ENCODE measurements at regions not wholly inside any gene's neighbourhood (a gene's known extent, or its start where the extent isn't known, plus 50 kb on each side); places are given as distances from the start of the nearest gene placed in this dataset.

GRCh38 chr20:43804781-43805180 is 78.0 kb upstream of the GTSF1L start:
- no TSS peak for BruUV-seq (replicated peaks)
- intact Hi-C loops (cut with micrococcal nuclease; ENCODE audit: unreplicated experiment), result no loop called here
- ChIA-PET POLR2A (ENCODE audit: low non-redundant PET) (no interaction called here), CTCF (no interaction called here)
- Histone ChIP-seq H3K4me1 (ENCODE audit: insufficient read depth, low read length, poor library complexity, severe bottlenecking) (no peaks in the 10 kb centered on the region), H3K4me3 (ENCODE audit: low read depth, low read length, poor library complexity, severe bottlenecking) (no peak overlapping the region), H3K27me3 (replicated peaks; ENCODE audit: insufficient read depth, low read depth, low read length, poor library complexity) (no peaks in the 10 kb centered on the region), H3K27ac (ENCODE audit: low read depth, low read length, poor library complexity, severe bottlenecking) (no peak overlapping the region), H3K36me3 (ENCODE audit: insufficient read depth, low read length, poor library complexity, severe bottlenecking) (no peaks in the 10 kb centered on the region), H3K9me3 (ENCODE audit: low read depth, low read length, poor library complexity, severe bottlenecking) (peaks cover 19% of the 10 kb centered on the region)
- TF ChIP-seq CTCF (conservative IDR thresholded peaks at IDR 0.05; ENCODE audit: low read depth, low read length) (no peak), EZH2 (IDR thresholded peaks at IDR 0.05; ENCODE audit: borderline replicate concordance, low read depth, low read length, poor library complexity, severe bottlenecking) (no peak)
- no peak for DNase-seq (ENCODE audit: low spot score)

- Histone ChIP-seq H3K4me1 (ENCODE audit: insufficient read depth, low read length, poor library complexity, severe bottlenecking) (no peaks in the 10 kb centered on the region), H3K9me3 (ENCODE audit: low read depth, low read length, poor library complexity, severe bottlenecking) (peaks cover 6% of the 10 kb centered on the region), H3K36me3 (ENCODE audit: insufficient read depth, low read length, poor library complexity, severe bottlenecking) (no peaks in the 10 kb centered on the region), H3K27me3 (replicated peaks; ENCODE audit: insufficient read depth, low read depth, low read length, poor library complexity) (no peaks in the 10 kb centered on the region), H3K4me3 (ENCODE audit: low read depth, low read length, poor library complexity, severe bottlenecking) (no peak overlapping the region), H3K27ac (ENCODE audit: low read depth, low read length, poor library complexity, severe bottlenecking) (no peak overlapping the region)
- intact Hi-C loops (cut with micrococcal nuclease; ENCODE audit: unreplicated experiment), result no loop called here
- no peak for DNase-seq (ENCODE audit: low spot score)
- TF ChIP-seq CTCF (conservative IDR thresholded peaks at IDR 0.05; ENCODE audit: low read depth, low read length) (no peak), EZH2 (IDR thresholded peaks at IDR 0.05; ENCODE audit: borderline replicate concordance, low read depth, low read length, poor library complexity, severe bottlenecking) (no peak)
- ChIA-PET CTCF (no interaction called here), POLR2A (ENCODE audit: low non-redundant PET) (no interaction called here)
- BruUV-seq (replicated peaks), result no TSS peak
Measured at GRCh38 chr20:43803276-43803675, 76.5 kb upstream of the GTSF1L start.

GRCh38 chr20:43800186-43800585 is 73.4 kb upstream of the GTSF1L start:
- no peaks in the 10 kb centered on the region for H3K27me3 ChIP-seq (replicated peaks; ENCODE audit: insufficient read depth, low read depth, low read length, poor library complexity)
- H3K27ac ChIP-seq (ENCODE audit: low read depth, low read length, poor library complexity, severe bottlenecking), result no peak overlapping the region
- DNase-seq (ENCODE audit: low spot score), result no peak
- POLR2A ChIA-PET (ENCODE audit: low non-redundant PET), result no interaction called here
- intact Hi-C loops (cut with micrococcal nuclease; ENCODE audit: unreplicated experiment), result no loop called here
- TF ChIP-seq CTCF (conservative IDR thresholded peaks at IDR 0.05; ENCODE audit: low read depth, low read length), result no peak
- no peak for TF ChIP-seq EZH2 (IDR thresholded peaks at IDR 0.05; ENCODE audit: borderline replicate concordance, low read depth, low read length, poor library complexity, severe bottlenecking)
- BruUV-seq (replicated peaks), result no TSS peak
- H3K9me3 ChIP-seq (ENCODE audit: low read depth, low read length, poor library complexity, severe bottlenecking), result peaks cover 6% of the 10 kb centered on the region
- H3K36me3 ChIP-seq (ENCODE audit: insufficient read depth, low read length, poor library complexity, severe bottlenecking), result no peaks in the 10 kb centered on the region
- H3K4me3 ChIP-seq (ENCODE audit: low read depth, low read length, poor library complexity, severe bottlenecking), result no peak overlapping the region
- CTCF ChIA-PET, result no interaction called here
- no peaks in the 10 kb centered on the region for H3K4me1 ChIP-seq (ENCODE audit: insufficient read depth, low read length, poor library complexity, severe bottlenecking)
